MM.1S (cell line): ENCODE measurements at regions not wholly inside any gene's neighbourhood (a gene's known extent, or its start where the extent isn't known, plus 50 kb on each side); places are given as distances from the start of the nearest gene placed in this dataset.

ENCODE experiments used
- EZH2 ChIP-seq: fragments of 300-600 bp; sonication (generic); optimal IDR thresholded peaks from 2 replicates; pipeline ENCODE3; 2017; ENCODE audit warnings: low read depth, mild to moderate bottlenecking, antibody characterized with exemption, low read length, mixed read lengths
- EZH2phosphoT487 ChIP-seq: fragments of 300-600 bp; sonication (generic); IDR thresholded peaks from 2 replicates; pipeline ENCODE4 v1.6.1; 2018; ENCODE audit warnings: antibody characterized with exemption, low read length

GRCh38 chr13:47372751-47373150 is 475.9 kb upstream of the HTR2A start:
- TF ChIP-seq EZH2phosphoT487: no peak
- no peak for TF ChIP-seq EZH2
